BE2C (cell line): ENCODE measurements at regions not wholly inside any gene's neighbourhood (a gene's known extent, or its start where the extent isn't known, plus 50 kb on each side); places are given as distances from the start of the nearest gene placed in this dataset.

ENCODE experiments used
- DNase-seq: peaks from one replicate; pipeline ENCODE4 v3.0.0-alpha.2; 2020
- H3K27me3 ChIP-seq: fragments of 250-450 bp; sonication (Bioruptor Pico); 2 replicates; pipeline ENCODE4 v1.5.1; 2020; ENCODE audit warnings: mild to moderate bottlenecking
- H3K36me3 ChIP-seq: fragments of 250-450 bp; sonication (Bioruptor Pico); 2 replicates; pipeline ENCODE4 v1.5.1; 2020; ENCODE audit warnings: mild to moderate bottlenecking
- H3K4me1 ChIP-seq: fragments of 250-450 bp; sonication (Bioruptor Pico); 2 replicates; pipeline ENCODE4 v1.5.1; 2020
- H3K4me3 ChIP-seq: 2 replicates; pipeline ENCODE4 v1.5.1; 2011; ENCODE audit warnings: low read depth, low read length
- H3K9me3 ChIP-seq: fragments of 250-450 bp; sonication (Bioruptor Pico); 2 replicates; pipeline ENCODE4 v1.5.1; 2020
- CTCF ChIP-seq: IDR thresholded peaks from 2 replicates; pipeline ENCODE4 v1.5.1; 2012; ENCODE audit warnings: mild to moderate bottlenecking, low read depth, low read length

GRCh38 chr5:13034061-13034460 lies 910.4 kb downstream of the DNAH5 start:
- Histone ChIP-seq H3K4me1 (no peaks in the 10 kb centered on the region), H3K4me3 (no peak overlapping the region), H3K36me3 (no peaks in the 10 kb centered on the region), H3K9me3 (no peaks in the 10 kb centered on the region), H3K27me3 (no peaks in the 10 kb centered on the region)
- no peak for DNase-seq
- TF ChIP-seq CTCF: no peak

- H3K36me3 ChIP-seq: no peaks in the 10 kb centered on the region
- no peak for TF ChIP-seq CTCF
- no peak for DNase-seq
- H3K27me3 ChIP-seq: no peaks in the 10 kb centered on the region
- H3K4me1 ChIP-seq: no peaks in the 10 kb centered on the region
- H3K9me3 ChIP-seq: no peaks in the 10 kb centered on the region
- no peak overlapping the region for H3K4me3 ChIP-seq
Measured at GRCh38 chr5:13029211-13029610, 915.3 kb downstream of the DNAH5 start.

GRCh38 chr5:13027874-13028273 lies 916.6 kb downstream of the DNAH5 start:
- H3K4me3 ChIP-seq: no peak overlapping the region
- H3K4me1 ChIP-seq: no peaks in the 10 kb centered on the region
- no peaks in the 10 kb centered on the region for H3K27me3 ChIP-seq
- no peaks in the 10 kb centered on the region for H3K9me3 ChIP-seq
- no peaks in the 10 kb centered on the region for H3K36me3 ChIP-seq
- DNase-seq: no peak
- no peak for TF ChIP-seq CTCF

GRCh38 chr5:13019729-13020128 lies 924.8 kb downstream of the DNAH5 start:
- no peak for TF ChIP-seq CTCF
- H3K4me1 ChIP-seq: no peaks in the 10 kb centered on the region
- H3K4me3 ChIP-seq: no peak overlapping the region
- H3K36me3 ChIP-seq: no peaks in the 10 kb centered on the region
- no peaks in the 10 kb centered on the region for H3K9me3 ChIP-seq
- DNase-seq: no peak
- no peaks in the 10 kb centered on the region for H3K27me3 ChIP-seq

- Histone ChIP-seq H3K27me3 (no peaks in the 10 kb centered on the region), H3K4me1 (no peaks in the 10 kb centered on the region), H3K36me3 (no peaks in the 10 kb centered on the region), H3K9me3 (no peaks in the 10 kb centered on the region), H3K4me3 (no peak overlapping the region)
- no peak for DNase-seq
- TF ChIP-seq CTCF: no peak
Measured at GRCh38 chr5:13003457-13003856, 941.0 kb downstream of the DNAH5 start.

DNA sequence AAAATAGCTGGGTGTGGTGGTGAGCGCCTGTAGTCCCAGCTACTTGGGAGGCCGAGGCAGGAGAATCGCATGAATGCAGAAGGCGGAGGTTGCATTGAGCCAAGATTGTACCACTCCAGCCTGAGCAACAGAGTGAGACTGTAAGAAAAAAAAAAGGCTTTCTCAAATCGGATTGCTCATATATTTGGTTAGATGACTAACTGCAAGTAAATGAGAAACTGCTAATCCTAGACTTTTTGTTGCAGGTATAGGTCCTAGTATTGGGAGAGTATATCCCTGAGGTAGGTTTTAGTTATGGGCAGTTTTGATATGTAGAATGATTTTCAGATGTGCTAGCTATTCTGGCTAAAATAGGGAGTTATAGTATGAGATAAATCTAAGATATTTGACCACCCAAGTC lies 944.8 kb downstream of the DNAH5 start:
- no peak for TF ChIP-seq CTCF
- Histone ChIP-seq H3K9me3 (no peaks in the 10 kb centered on the region), H3K4me3 (no peak overlapping the region)

More for the DNA sequence above, 944.8 kb downstream of the DNAH5 start:
- Histone ChIP-seq H3K27me3 (no peaks in the 10 kb centered on the region), H3K36me3 (no peaks in the 10 kb centered on the region), H3K4me1 (no peaks in the 10 kb centered on the region)
- no peak for DNase-seq
